ENCODE measurements at regions not wholly inside any gene's neighbourhood (a gene's known extent, or its start where the extent isn't known, plus 50 kb on each side); places are given as distances from the start of the nearest gene placed in this dataset.

DNA sequence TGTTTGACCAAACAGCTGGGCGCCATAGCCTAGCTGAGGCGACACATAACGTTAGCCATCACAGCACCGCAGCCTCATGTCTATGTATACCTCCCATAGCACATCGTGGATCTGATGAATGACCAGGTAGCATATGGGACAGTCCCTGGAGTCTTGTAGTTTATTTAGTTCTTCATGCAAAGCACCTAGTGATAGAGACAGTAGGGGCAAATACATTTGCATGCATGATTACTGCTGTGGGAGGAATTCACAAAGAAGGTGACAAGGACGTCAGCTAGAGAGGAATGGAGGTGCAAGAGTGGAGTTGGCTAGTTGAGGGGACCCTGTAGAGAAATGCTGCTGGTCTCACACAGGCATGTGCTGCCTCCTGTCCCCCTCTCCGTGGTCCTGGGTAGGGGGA is 478.9 kb upstream of the HS6ST1 start:
- ChIA-PET CTCF (no interaction called here), POLR2A (no interaction called here)
- no peak overlapping the region for H3K4me3 ChIP-seq (ENCODE audit: low read depth, low read length)
- no peak for DNase-seq (ENCODE audit: low read depth, low spot score)
- TF ChIP-seq, protein P1, sequence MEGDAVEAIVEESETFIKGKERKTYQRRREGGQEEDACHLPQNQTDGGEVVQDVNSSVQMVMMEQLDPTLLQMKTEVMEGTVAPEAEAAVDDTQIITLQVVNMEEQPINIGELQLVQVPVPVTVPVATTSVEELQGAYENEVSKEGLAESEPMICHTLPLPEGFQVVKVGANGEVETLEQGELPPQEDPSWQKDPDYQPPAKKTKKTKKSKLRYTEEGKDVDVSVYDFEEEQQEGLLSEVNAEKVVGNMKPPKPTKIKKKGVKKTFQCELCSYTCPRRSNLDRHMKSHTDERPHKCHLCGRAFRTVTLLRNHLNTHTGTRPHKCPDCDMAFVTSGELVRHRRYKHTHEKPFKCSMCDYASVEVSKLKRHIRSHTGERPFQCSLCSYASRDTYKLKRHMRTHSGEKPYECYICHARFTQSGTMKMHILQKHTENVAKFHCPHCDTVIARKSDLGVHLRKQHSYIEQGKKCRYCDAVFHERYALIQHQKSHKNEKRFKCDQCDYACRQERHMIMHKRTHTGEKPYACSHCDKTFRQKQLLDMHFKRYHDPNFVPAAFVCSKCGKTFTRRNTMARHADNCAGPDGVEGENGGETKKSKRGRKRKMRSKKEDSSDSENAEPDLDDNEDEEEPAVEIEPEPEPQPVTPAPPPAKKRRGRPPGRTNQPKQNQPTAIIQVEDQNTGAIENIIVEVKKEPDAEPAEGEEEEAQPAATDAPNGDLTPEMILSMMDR (IDR thresholded peaks at IDR 0.05; ENCODE audit: insufficient read depth, low read length, missing control alignments) = no peak

DNA sequence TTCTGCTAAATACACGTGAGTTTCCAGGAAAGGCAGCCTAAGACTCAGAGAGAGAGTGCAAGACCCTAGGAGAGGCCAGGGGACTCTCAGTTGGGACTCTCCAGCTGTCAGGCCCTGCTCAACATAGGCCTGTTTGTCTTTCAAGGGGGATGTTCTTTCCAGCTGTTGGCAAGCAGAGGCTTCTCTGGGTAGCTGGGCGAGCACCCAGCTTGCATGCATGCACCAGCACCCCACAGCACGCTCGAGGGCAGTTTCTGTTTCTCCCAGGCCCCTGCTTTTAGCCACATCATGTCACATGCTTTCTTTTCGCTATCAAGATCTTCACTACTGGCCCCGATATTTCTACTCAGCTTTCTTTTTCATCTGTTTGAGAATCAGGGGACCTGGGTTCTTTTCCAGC is 479.3 kb upstream of the HS6ST1 start:
- no peak for DNase-seq (ENCODE audit: low read depth, low spot score)
- POLR2A ChIA-PET = no interaction called here
- CTCF ChIA-PET = no interaction called here
- TF ChIP-seq, protein P1 (IDR thresholded peaks at IDR 0.05; ENCODE audit: insufficient read depth, low read length, missing control alignments) = no peak
- no peak overlapping the region for H3K4me3 ChIP-seq (ENCODE audit: low read depth, low read length)

DNA sequence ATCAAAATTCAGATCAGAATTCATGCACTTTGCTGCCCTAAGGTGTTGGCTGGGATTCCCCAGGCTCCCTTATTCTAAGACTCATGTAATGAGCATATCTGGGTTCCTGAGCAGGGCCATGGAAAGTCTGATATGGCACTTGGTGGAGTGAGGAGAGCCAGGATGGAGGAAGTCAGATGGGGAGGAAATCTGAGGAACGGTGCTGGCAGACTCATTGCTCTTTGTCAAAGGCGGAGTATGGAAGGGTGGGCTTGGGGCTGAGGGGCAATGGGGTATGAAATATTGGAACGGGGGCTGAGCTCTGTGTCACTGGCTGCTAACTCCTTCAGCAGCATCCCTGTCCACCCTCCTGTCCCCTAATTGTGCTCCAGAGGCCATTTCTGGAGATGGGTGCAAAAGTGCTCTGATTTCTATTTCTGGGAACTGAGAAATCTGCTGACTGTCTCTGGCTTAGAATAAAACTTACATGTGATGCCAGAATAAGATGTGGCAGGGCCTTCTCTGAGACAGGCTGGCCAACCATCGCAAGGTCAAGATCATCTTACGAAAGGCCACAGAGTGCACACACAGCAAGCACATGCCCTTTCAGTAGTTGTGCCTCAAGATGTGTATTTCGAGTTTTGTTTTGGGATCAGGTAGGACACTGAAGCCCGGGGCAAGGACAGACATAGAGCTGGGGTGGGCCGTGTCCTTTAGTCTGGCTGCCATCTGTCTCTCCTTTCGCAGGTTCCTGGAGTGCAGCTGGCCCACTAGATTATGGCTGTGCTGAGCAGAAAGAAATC is 480.0 kb upstream of the HS6ST1 start:
- ChIA-PET CTCF (no interaction called here), POLR2A (no interaction called here)
- TF ChIP-seq, protein P1 (IDR thresholded peaks at IDR 0.05; ENCODE audit: insufficient read depth, low read length, missing control alignments) = no peak
- H3K4me3 ChIP-seq (ENCODE audit: low read depth, low read length) = no peak overlapping the region
- DNase-seq (ENCODE audit: low read depth, low spot score) = no peak

DNA sequence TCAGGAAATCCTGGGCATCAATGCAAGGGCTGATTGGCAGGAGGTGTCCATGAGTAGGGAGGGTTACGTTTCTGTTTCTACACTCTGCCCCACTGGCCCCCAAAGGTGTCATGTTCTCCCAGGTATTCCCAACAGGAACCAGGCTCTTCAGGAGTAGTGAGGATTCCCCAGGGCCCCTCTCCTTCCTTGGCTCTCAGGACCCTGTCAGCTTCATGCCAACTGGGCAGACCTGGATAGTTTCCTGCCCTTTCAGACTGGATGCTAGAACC is 480.6 kb upstream of the HS6ST1 start:
- ChIA-PET POLR2A (no interaction called here), CTCF (no interaction called here)
- DNase-seq (ENCODE audit: low read depth, low spot score) = no peak

DNA sequence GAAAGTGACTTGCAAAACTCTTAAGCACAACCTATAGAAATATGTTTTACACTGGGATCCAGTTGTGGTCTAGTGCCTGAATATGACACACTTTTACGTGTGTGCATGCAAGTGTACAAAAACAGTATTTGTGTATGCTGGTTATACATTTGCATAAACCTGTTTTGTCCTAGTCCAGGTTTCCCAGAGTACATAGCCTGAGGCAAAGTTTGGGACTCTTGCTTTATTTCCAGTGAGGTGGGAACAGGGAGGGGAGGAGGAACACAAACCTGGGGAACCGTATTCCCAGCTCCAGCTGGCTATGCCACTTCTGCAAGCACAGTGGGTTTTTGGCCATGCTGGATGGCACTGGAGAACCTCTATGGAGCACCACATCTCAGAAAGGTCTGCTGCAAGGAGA is 481.1 kb upstream of the HS6ST1 start:
- CTCF ChIA-PET = no interaction called here
- no peak overlapping the region for H3K4me3 ChIP-seq (ENCODE audit: low read depth, low read length)
- POLR2A ChIA-PET = no interaction called here
- TF ChIP-seq, protein P1 (IDR thresholded peaks at IDR 0.05; ENCODE audit: insufficient read depth, low read length, missing control alignments) = no peak
- DNase-seq (ENCODE audit: low read depth, low spot score) = no peak

More for the DNA sequence above, 480.6 kb upstream of the HS6ST1 start:
- TF ChIP-seq, protein P1 (IDR thresholded peaks at IDR 0.05; ENCODE audit: insufficient read depth, low read length, missing control alignments) = no peak
- no peak overlapping the region for H3K4me3 ChIP-seq (ENCODE audit: low read depth, low read length)

DNA sequence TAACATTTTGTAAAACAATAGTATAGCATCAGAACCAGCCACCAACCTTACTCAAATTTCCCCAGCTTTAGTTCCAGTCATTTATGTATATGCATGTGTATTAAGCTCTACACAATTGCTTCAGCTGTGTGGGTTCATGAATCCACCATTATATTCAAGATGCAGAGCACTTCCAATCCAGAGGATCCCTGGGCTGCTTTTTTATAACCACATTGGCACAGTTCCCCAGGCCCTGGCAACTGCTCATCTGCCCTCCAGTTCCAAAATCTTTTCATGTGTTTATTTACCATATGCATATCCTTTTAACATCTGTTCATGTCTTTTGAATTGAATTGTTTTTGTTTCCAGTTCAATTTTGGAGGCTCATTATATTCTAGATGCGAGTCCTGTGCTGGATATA is 482.9 kb upstream of the HS6ST1 start:
- no peak for DNase-seq (ENCODE audit: low read depth, low spot score)
- TF ChIP-seq, protein P1 (IDR thresholded peaks at IDR 0.05; ENCODE audit: insufficient read depth, low read length, missing control alignments) = no peak
- ChIA-PET CTCF (no interaction called here), POLR2A (no interaction called here)
- no peak overlapping the region for H3K4me3 ChIP-seq (ENCODE audit: low read depth, low read length)

Measured in AG04449 (cell line).